Endodermal cell (in vitro differentiated cells): ENCODE measurements at regions not wholly inside any gene's neighbourhood (a gene's known extent, or its start where the extent isn't known, plus 50 kb on each side); places are given as distances from the start of the nearest gene placed in this dataset.

Experiments
- DNase-seq: peaks from one replicate; pipeline ENCODE4 v3.0.0-alpha.2; 2017
- H3K27ac ChIP-seq: 2 replicates; pipeline ENCODE4 v1.5.1; 2013; ENCODE audit warnings: mild to moderate bottlenecking, low read depth, low read length, moderate library complexity
- H3K27me3 ChIP-seq: 2 replicates; pipeline ENCODE4 v1.6.1; 2013; ENCODE audit warnings: mild to moderate bottlenecking, low read length, moderate library complexity; ENCODE audit not compliant: insufficient read depth, control insufficient read depth, poor library complexity, severe bottlenecking
- H3K36me3 ChIP-seq: 2 replicates; pipeline ENCODE4 v1.7.0; 2013; ENCODE audit warnings: mild to moderate bottlenecking, low read length, moderate library complexity; ENCODE audit not compliant: control insufficient read depth, insufficient read depth
- H3K4me1 ChIP-seq: one replicate; pipeline ENCODE4 v1.7.0; 2013; ENCODE audit warnings: low read length; ENCODE audit not compliant: control insufficient read depth, insufficient read depth
- H3K4me3 ChIP-seq: 2 replicates; pipeline ENCODE4 v1.5.1; 2013; ENCODE audit warnings: mild to moderate bottlenecking, low read length, moderate library complexity
- H3K9ac ChIP-seq: 2 replicates; pipeline ENCODE4 v1.6.1; 2013; ENCODE audit warnings: mild to moderate bottlenecking, low read length, moderate library complexity; ENCODE audit not compliant: poor library complexity, severe bottlenecking; ENCODE audit errors: extremely low read depth
- H3K9me3 ChIP-seq: 2 replicates; pipeline ENCODE4 v1.6.1; 2013; ENCODE audit warnings: mild to moderate bottlenecking, low read length, moderate library complexity; ENCODE audit not compliant: control insufficient read depth
- H3K27ac Mint-ChIP-seq: 2 replicates; pipeline ENCODE4 v1.8.0; 2020; ENCODE audit warnings: mixed read lengths
- H3K27me3 Mint-ChIP-seq: 2 replicates; pipeline ENCODE4 v1.8.0; 2021; ENCODE audit warnings: mild to moderate bottlenecking, mixed read lengths; ENCODE audit not compliant: insufficient read depth
- H3K36me3 Mint-ChIP-seq: 2 replicates; pipeline ENCODE4 v1.8.0; 2020; ENCODE audit warnings: low read depth, mixed read lengths
- H3K4me1 Mint-ChIP-seq: 2 replicates; pipeline ENCODE4 v1.8.0; 2020; ENCODE audit warnings: mixed read lengths
- H3K4me3 Mint-ChIP-seq: 2 replicates; pipeline ENCODE4 v1.8.0; 2020; ENCODE audit warnings: mild to moderate bottlenecking, moderate library complexity, mixed read lengths
- H3K9me3 Mint-ChIP-seq: 2 replicates; pipeline ENCODE4 v1.8.0; 2020; ENCODE audit warnings: mild to moderate bottlenecking, mixed read lengths
- WGBS, 2 experiments: methylation state at CpG; one replicate each; pipeline versions ENCODE4 v1.1.5 to v1.1.7; 2013; ENCODE audit warnings: missing lambda C conversion rate in 2 of 2, mixed read lengths in 1 of 2; ENCODE audit not compliant: insufficient coverage in 1 of 2, insufficient read length in 1 of 2; 5-methylcytosine and 5-hydroxymethylcytosine counted together
- TF ChIP-seq, protein P1 (sequence below): fragments of 200-600 bp; sonication (generic); conservative IDR thresholded peaks from 2 replicates; pipeline ENCODE4 v1.5.0; 2021; ENCODE audit warnings: antibody characterized with exemption, mild to moderate bottlenecking

DNA sequence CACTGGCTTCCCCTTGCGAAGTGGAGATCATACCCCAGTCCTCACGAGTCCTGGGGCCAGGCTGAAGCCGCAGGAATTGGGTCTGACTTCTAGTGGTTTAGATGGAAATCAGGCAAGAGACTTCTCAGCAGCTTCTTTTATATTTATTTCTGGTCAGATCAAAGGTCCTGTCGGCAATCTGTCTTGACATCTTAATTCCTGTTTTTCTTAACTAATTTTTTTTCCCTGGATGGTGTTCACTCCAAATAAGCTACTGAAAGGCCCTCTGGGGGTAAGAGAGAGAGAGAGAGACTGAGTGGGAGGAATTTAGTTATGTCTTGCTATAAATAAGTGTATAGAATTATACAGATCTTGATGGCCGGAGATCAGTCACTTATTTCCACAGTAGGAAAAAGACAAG lies 698.7 kb upstream of the TBX3 start:
- peaks cover 6% of the 10 kb centered on the region for H3K4me1 Mint-ChIP-seq
- no peaks in the 10 kb centered on the region for H3K9me3 Mint-ChIP-seq
- TF ChIP-seq, protein P1, sequence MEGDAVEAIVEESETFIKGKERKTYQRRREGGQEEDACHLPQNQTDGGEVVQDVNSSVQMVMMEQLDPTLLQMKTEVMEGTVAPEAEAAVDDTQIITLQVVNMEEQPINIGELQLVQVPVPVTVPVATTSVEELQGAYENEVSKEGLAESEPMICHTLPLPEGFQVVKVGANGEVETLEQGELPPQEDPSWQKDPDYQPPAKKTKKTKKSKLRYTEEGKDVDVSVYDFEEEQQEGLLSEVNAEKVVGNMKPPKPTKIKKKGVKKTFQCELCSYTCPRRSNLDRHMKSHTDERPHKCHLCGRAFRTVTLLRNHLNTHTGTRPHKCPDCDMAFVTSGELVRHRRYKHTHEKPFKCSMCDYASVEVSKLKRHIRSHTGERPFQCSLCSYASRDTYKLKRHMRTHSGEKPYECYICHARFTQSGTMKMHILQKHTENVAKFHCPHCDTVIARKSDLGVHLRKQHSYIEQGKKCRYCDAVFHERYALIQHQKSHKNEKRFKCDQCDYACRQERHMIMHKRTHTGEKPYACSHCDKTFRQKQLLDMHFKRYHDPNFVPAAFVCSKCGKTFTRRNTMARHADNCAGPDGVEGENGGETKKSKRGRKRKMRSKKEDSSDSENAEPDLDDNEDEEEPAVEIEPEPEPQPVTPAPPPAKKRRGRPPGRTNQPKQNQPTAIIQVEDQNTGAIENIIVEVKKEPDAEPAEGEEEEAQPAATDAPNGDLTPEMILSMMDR = no peak
- Histone ChIP-seq H3K27me3 (peaks cover 31% of the 10 kb centered on the region), H3K36me3 (no peaks in the 10 kb centered on the region), H3K9me3 (no peaks in the 10 kb centered on the region), H3K4me1 (no peaks in the 10 kb centered on the region), H3K27ac (no peak overlapping the region), H3K9ac (no peak overlapping the region), H3K4me3 (no peak overlapping the region)
- H3K4me3 Mint-ChIP-seq = no peak overlapping the region
- DNase-seq = no peak
- H3K27ac Mint-ChIP-seq = no peak overlapping the region
- H3K27me3 Mint-ChIP-seq = peaks cover 40% of the 10 kb centered on the region
- H3K36me3 Mint-ChIP-seq = no peaks in the 10 kb centered on the region
- WGBS, 2 experiments = 95 to 100% methylated on average over 1 to 5 of the region's 5 CpGs

- peaks cover 8% of the 10 kb centered on the region for H3K4me1 Mint-ChIP-seq
- WGBS, 2 experiments = 75 to 87% methylated on average over 8 to 9 of the region's 9 CpGs
- H3K9ac ChIP-seq = no peak overlapping the region
These were observed 696.7 kb upstream of the TBX3 start for GRCh38 chr12:115380546-115381120.

GRCh38 chr12:115378291-115378690 lies 694.3 kb upstream of the TBX3 start:
- no peak overlapping the region for H3K4me3 ChIP-seq
- no peaks in the 10 kb centered on the region for H3K9me3 ChIP-seq
- Mint-ChIP-seq H3K36me3 (no peaks in the 10 kb centered on the region), H3K4me3 (no peak overlapping the region), H3K4me1 (peaks cover 18% of the 10 kb centered on the region), H3K9me3 (peaks cover 7% of the 10 kb centered on the region), H3K27me3 (peaks cover 68% of the 10 kb centered on the region), H3K27ac (no peak overlapping the region)
- no peaks in the 10 kb centered on the region for H3K36me3 ChIP-seq
- no peak overlapping the region for H3K27ac ChIP-seq
- TF ChIP-seq, protein P1 = no peak
- no peak for DNase-seq
- H3K27me3 ChIP-seq = peaks cover 55% of the 10 kb centered on the region
- WGBS, 2 experiments = 87 to 95% methylated on average over 2 of the region's 2 CpGs
- H3K9ac ChIP-seq = no peak overlapping the region
- no peaks in the 10 kb centered on the region for H3K4me1 ChIP-seq

More at GRCh38 chr12:115380546-115381120, 696.7 kb upstream of the TBX3 start:
- Mint-ChIP-seq H3K27me3 (peaks cover 49% of the 10 kb centered on the region), H3K9me3 (no peaks in the 10 kb centered on the region), H3K4me3 (no peak overlapping the region), H3K36me3 (no peaks in the 10 kb centered on the region), H3K27ac (no peak overlapping the region)
- Histone ChIP-seq H3K4me3 (no peak overlapping the region), H3K9me3 (no peaks in the 10 kb centered on the region), H3K27me3 (peaks cover 39% of the 10 kb centered on the region), H3K27ac (no peak overlapping the region), H3K36me3 (no peaks in the 10 kb centered on the region), H3K4me1 (no peaks in the 10 kb centered on the region)
- DNase-seq = no peak
- TF ChIP-seq, protein P1 = no peak
